Calu3 (cell line): ENCODE measurements at regions not wholly inside any gene's neighbourhood (a gene's known extent, or its start where the extent isn't known, plus 50 kb on each side); places are given as distances from the start of the nearest gene placed in this dataset.

Source experiments
- BruUV-seq: library from RNA; stranded (reverse); fragments of 400-500 nt; replicated peaks from 2 replicates; lab custom pipeline; 2021; lab: Mats Ljungman, UMichigan
- CTCF ChIA-PET: fragments of 300-600 bp; sonication (Branson Sonifier 250); formaldehyde crosslinking; loops from one replicate; lab custom pipeline; 2022; ENCODE audit warnings: antibody characterized with exemption; lab: Charles Lee
- DNase-seq: peaks from one replicate; pipeline ENCODE4 v3.0.0; 2022
- H3K27ac Mint-ChIP-seq: one replicate; pipeline ENCODE4 v1.8.0; 2022; ENCODE audit warnings: mixed read lengths; ENCODE audit not compliant: unreplicated experiment
- H3K27me3 Mint-ChIP-seq: one replicate; pipeline ENCODE4 v1.8.0; 2022; ENCODE audit warnings: mixed read lengths; ENCODE audit not compliant: unreplicated experiment
- H3K36me3 Mint-ChIP-seq: one replicate; pipeline ENCODE4 v1.8.0; 2022; ENCODE audit warnings: mild to moderate bottlenecking, moderate library complexity, mixed read lengths; ENCODE audit not compliant: insufficient read depth, unreplicated experiment
- H3K4me1 Mint-ChIP-seq: one replicate; pipeline ENCODE4 v1.8.0; 2022; ENCODE audit warnings: mild to moderate bottlenecking, low read depth, mixed read lengths; ENCODE audit not compliant: unreplicated experiment
- H3K4me3 Mint-ChIP-seq: one replicate; pipeline ENCODE4 v1.8.0; 2022; ENCODE audit warnings: mild to moderate bottlenecking, low read depth, moderate library complexity, mixed read lengths; ENCODE audit not compliant: unreplicated experiment
- H3K9me3 Mint-ChIP-seq: one replicate; pipeline ENCODE4 v1.8.0; 2022; ENCODE audit warnings: low read depth, mixed read lengths; ENCODE audit not compliant: unreplicated experiment
- intact Hi-C: fragments of 100-400 bp; cut with micrococcal nuclease; formaldehyde crosslinking; loops from one replicate; pipeline ENCODE4 v1.10.0; 2022; ENCODE audit not compliant: unreplicated experiment
- TF ChIP-seq, protein P1 (sequence below): fragments of 200-600 bp; IDR thresholded peaks from one replicate; pipeline ENCODE4 v1.8.0; 2022; ENCODE audit warnings: antibody characterized with exemption; ENCODE audit not compliant: unreplicated experiment

DNA sequence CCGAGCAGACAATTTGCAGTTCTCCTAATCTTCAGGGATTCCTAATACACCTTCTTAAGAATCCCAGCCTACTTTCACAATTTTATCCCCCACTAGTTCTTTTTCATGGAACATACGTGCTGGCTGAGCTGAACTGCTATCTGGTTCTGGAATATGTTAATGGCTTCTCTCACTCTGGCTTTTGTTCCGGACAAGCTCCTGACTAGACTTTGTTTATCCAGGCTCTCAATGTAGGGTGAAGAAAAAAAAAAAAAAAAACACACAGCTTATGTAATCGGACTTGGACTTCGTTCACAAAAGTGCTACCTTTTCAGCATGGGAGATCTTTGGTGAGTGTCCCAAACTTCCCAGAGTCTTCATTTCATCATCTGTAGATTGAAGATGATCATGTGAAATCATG lies 555.4 kb upstream of the CPEB2 start:
- H3K36me3 Mint-ChIP-seq: no peaks in the 10 kb centered on the region
- no peak for DNase-seq
- no peaks in the 10 kb centered on the region for H3K27me3 Mint-ChIP-seq
- H3K4me1 Mint-ChIP-seq: no peaks in the 10 kb centered on the region
- CTCF ChIA-PET: no interaction called here
- BruUV-seq: no TSS peak
- no peak overlapping the region for H3K4me3 Mint-ChIP-seq
- H3K27ac Mint-ChIP-seq: no peak overlapping the region
- TF ChIP-seq, protein P1, sequence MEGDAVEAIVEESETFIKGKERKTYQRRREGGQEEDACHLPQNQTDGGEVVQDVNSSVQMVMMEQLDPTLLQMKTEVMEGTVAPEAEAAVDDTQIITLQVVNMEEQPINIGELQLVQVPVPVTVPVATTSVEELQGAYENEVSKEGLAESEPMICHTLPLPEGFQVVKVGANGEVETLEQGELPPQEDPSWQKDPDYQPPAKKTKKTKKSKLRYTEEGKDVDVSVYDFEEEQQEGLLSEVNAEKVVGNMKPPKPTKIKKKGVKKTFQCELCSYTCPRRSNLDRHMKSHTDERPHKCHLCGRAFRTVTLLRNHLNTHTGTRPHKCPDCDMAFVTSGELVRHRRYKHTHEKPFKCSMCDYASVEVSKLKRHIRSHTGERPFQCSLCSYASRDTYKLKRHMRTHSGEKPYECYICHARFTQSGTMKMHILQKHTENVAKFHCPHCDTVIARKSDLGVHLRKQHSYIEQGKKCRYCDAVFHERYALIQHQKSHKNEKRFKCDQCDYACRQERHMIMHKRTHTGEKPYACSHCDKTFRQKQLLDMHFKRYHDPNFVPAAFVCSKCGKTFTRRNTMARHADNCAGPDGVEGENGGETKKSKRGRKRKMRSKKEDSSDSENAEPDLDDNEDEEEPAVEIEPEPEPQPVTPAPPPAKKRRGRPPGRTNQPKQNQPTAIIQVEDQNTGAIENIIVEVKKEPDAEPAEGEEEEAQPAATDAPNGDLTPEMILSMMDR: no peak
- intact Hi-C loops: no loop called here
- H3K9me3 Mint-ChIP-seq: peaks cover 4% of the 10 kb centered on the region

DNA sequence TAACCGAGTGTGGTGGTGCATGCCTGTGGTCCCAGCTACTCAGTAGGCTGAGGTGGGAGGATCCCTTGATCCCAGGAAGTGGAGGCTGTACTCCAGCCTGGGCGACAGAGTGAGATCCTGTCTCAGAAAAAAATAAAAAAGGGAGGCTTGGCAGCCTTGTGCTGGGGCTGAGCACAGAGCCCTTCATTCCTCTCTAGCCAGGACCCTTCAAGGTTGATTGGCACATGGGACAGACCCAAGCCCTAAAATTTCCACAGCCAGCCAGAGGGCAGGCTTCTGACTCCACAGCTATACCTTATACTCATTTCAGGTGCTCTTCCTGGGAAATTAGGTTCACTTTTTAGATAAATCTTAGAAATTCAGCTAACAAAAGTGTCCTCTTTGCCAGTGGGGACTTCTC lies 553.0 kb upstream of the CPEB2 start:
- H3K36me3 Mint-ChIP-seq: no peaks in the 10 kb centered on the region
- BruUV-seq: no TSS peak
- H3K4me1 Mint-ChIP-seq: no peaks in the 10 kb centered on the region
- no peak overlapping the region for H3K4me3 Mint-ChIP-seq
- CTCF ChIA-PET: no interaction called here
- no peak for DNase-seq
- TF ChIP-seq, protein P1: no peak
- no peaks in the 10 kb centered on the region for H3K27me3 Mint-ChIP-seq
- H3K9me3 Mint-ChIP-seq: peaks cover 4% of the 10 kb centered on the region
- no peak overlapping the region for H3K27ac Mint-ChIP-seq
- intact Hi-C loops: no loop called here

DNA sequence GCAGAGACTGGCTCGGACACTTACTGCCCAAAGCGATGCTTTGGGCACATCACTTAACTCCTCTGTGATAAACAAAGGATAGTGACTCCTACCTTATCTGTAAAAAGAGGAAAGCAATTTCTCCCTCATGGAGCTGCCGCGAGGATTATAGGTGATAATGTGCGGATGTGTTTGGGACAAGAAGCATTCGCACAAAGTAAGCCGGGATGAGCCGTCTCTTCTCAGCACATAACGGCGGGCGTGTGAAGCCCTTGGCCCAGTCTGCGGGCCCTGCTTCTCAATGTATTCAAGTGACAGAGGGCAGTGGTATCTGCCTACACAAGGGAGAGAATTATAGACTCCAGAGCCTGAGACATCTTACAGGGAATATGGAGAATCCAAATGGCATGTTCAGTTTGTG lies 550.3 kb upstream of the CPEB2 start:
- H3K27ac Mint-ChIP-seq: no peak overlapping the region
- no peaks in the 10 kb centered on the region for H3K9me3 Mint-ChIP-seq
- no TSS peak for BruUV-seq
- no peak for DNase-seq
- intact Hi-C loops: no loop called here
- H3K27me3 Mint-ChIP-seq: no peaks in the 10 kb centered on the region
- TF ChIP-seq, protein P1: no peak
- H3K4me1 Mint-ChIP-seq: no peaks in the 10 kb centered on the region
- no peak overlapping the region for H3K4me3 Mint-ChIP-seq
- CTCF ChIA-PET: no interaction called here
- no peaks in the 10 kb centered on the region for H3K36me3 Mint-ChIP-seq

DNA sequence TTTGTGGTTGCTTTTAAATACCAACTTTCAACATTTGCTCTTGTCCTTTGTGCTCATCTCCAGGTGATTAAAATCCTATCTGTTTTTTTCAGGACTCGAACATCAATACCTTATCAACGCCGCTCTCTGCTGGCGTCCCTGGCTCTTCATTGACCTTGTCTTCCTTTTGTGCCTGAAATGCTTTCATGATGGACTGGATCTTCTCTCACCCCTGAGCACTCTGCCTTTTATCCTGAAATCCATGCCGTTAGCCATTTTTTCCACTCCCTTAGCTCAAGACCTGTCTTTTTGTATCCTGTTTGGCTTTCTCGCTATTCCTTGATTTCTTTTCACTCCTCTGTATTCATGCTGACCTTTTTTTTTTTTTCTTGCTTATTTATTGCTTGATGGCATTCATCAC lies 549.5 kb upstream of the CPEB2 start:
- CTCF ChIA-PET: no interaction called here
- DNase-seq: no peak
- Mint-ChIP-seq H3K9me3 (no peaks in the 10 kb centered on the region), H3K27ac (no peak overlapping the region), H3K4me3 (no peak overlapping the region), H3K36me3 (no peaks in the 10 kb centered on the region), H3K27me3 (no peaks in the 10 kb centered on the region), H3K4me1 (no peaks in the 10 kb centered on the region)
- intact Hi-C loops: no loop called here
- TF ChIP-seq, protein P1: no peak
- BruUV-seq: no TSS peak

DNA sequence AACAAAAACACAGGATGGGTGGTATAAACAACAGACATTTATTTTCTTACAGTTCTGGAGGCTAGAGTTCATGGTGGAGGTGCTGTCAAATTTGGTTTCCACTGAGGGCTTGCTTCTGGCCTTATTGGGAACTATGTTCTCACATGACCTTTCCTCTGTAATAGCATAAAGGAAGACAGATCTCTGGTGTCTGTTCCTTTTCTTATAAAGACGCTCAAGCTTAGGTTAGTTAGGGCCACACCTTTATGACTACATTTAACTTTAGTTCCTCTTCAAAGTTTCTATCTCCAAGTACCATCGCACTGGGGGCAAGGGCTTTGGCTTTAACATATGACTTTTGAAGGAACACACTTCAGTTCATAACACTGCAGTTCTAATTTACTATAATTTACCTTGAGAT lies 543.8 kb upstream of the CPEB2 start:
- no TSS peak for BruUV-seq
- intact Hi-C loops: no loop called here
- DNase-seq: no peak
- no peaks in the 10 kb centered on the region for H3K4me1 Mint-ChIP-seq
- no peaks in the 10 kb centered on the region for H3K27me3 Mint-ChIP-seq
- no peak overlapping the region for H3K4me3 Mint-ChIP-seq
- TF ChIP-seq, protein P1: no peak
- no peak overlapping the region for H3K27ac Mint-ChIP-seq
- no peaks in the 10 kb centered on the region for H3K36me3 Mint-ChIP-seq
- CTCF ChIA-PET: no interaction called here
- H3K9me3 Mint-ChIP-seq: peaks cover 6% of the 10 kb centered on the region
